DOHH2 (cell line): ENCODE measurements at regions not wholly inside any gene's neighbourhood (a gene's known extent, or its start where the extent isn't known, plus 50 kb on each side); places are given as distances from the start of the nearest gene placed in this dataset.

ENCODE experiments used
- CTCF ChIP-seq: fragments of 200-600 bp; sonication (generic); IDR thresholded peaks from one replicate; pipeline ENCODE4 v1.5.1; 2014; ENCODE audit warnings: antibody characterized with exemption, mild to moderate bottlenecking, low read depth, low read length; ENCODE audit not compliant: poor library complexity, severe bottlenecking
- EZH2phosphoT487 ChIP-seq: fragments of 200-600 bp; sonication (generic); IDR thresholded peaks from 2 replicates; pipeline ENCODE4 v1.6.1; 2017; ENCODE audit warnings: borderline replicate concordance, mild to moderate bottlenecking, antibody characterized with exemption, low read length, moderate library complexity, mixed read lengths

- TF ChIP-seq CTCF (no peak), EZH2phosphoT487 (no peak)
These were observed 209.8 kb upstream of the RAG2 start for GRCh38 chr11:36807871-36808270.
